Right lobe of liver (tissue), 6 donors: ENCODE measurements at regions not wholly inside any gene's neighbourhood (a gene's known extent, or its start where the extent isn't known, plus 50 kb on each side); places are given as distances from the start of the nearest gene placed in this dataset.
"Not testable (repeated sequence)": the region's sequence is repeated elsewhere in the genome, so short reads cannot be mapped to it uniquely, and the experiment has no call there.

ENCODE experiments used
- ATAC-seq, 4 donors: fragments of 200-7000 bp; cut with Tn5 transposase; one replicate each; pipeline ENCODE4 v1.9.1; 2020; ENCODE audit warnings: mild to moderate bottlenecking in 4 of 4, moderate library complexity in 4 of 4
- DNase-seq, 3 donors: peaks; one replicate each; pipeline ENCODE4 v3.0.0-alpha.2; 2020
- H3K27ac ChIP-seq, 3 donors: fragments of 200-600 bp; one replicate each; pipeline ENCODE4 v1.8.0; 2022
- H3K27me3 ChIP-seq, 2 donors: fragments of 200-600 bp; one replicate each; pipeline ENCODE4 v1.8.0; 2022
- H3K36me3 ChIP-seq, 4 donors: fragments of 200-600 bp; sonication (generic) in 1 of 4; one replicate each; pipeline versions ENCODE4 v1.5.1 to v1.8.0; 2017 to 2022; ENCODE audit warnings: control low read depth in 1 of 4
- H3K4me1 ChIP-seq, 4 donors: fragments of 200-600 bp; sonication (generic) in 1 of 4; one replicate each; pipeline versions ENCODE4 v1.5.1 to v1.8.0; 2017 to 2022; ENCODE audit warnings: control low read depth in 1 of 4
- H3K4me3 ChIP-seq, 3 donors: fragments of 200-600 bp; one replicate each; pipeline ENCODE4 v1.8.0; 2022
- H3K9me3 ChIP-seq, 4 donors: fragments of 200-600 bp; sonication (generic) in 1 of 4; one replicate each; pipeline versions ENCODE4 v1.5.1 to v1.8.0; 2017 to 2022; ENCODE audit warnings: control low read depth in 1 of 4
- POLR2A ChIP-seq: fragments of 450-650 bp; IDR thresholded peaks from one replicate; pipeline ENCODE4 v1.6.1; 2017; ENCODE audit warnings: antibody characterized with exemption, mild to moderate bottlenecking
- WGBS: methylation state at CpG from one replicate; pipeline ENCODE4 v1.1.6; 2018; ENCODE audit warnings: low coverage, low lambda C conversion rate; ENCODE audit not compliant: insufficient coverage; ENCODE audit errors: missing lambda C conversion rate; 5-methylcytosine and 5-hydroxymethylcytosine counted together
- intact Hi-C, 2 donors: fragments of 100-400 bp; cut with DNase I; formaldehyde crosslinking; loops; one replicate each; pipeline versions ENCODE4 v1.11.2 to v1.14.1; 2022
- TF ChIP-seq, protein P1 (sequence below), 4 donors: fragments of 200-600 bp in 3 of 4; fragments of 450-650 bp in 1 of 4; IDR thresholded peaks; one replicate each; pipeline versions ENCODE4 v1.5.1 to v1.8.0; 2016 to 2022; ENCODE audit warnings: antibody characterized with exemption in 4 of 4, mild to moderate bottlenecking in 2 of 4
- donor health status: DM: no; HTN: yes; CAD: no.
- donor health status: DM: no; HTN: no; CAD: no.
- donor health status: DM: no; HTN: no; CAD: no.
- donor health status: DM: no; HTN: yes; CAD: no.
- donor health status: DM: no; HTN: yes; CAD: no.

DNA sequence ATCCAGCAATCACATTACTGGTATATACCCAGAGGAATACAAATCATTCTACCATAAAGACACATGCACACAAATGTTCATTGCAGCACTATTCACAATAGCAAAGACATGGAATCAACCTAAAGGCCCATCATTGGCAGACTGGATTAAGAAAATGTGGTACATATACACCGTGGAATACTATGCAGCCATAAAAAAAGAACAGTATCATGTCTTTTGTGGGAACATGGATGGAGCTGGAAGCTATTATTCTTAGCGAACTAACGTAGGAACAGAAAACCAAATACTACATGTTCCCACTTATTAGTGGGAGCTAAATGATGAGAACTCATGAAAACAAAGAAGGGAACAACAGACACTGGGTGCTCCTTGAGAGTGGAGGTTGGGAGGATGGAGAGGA, 60.9 kb downstream of the PGRMC1 start:
- H3K4me1 ChIP-seq, H3K4me3 ChIP-seq, ATAC-seq, H3K27ac ChIP-seq, intact Hi-C loops, DNase-seq, H3K36me3 ChIP-seq, H3K27me3 ChIP-seq, H3K9me3 ChIP-seq: not testable (repeated sequence)
- 71% methylated on average over 3 of the region's 3 CpGs for WGBS

DNA sequence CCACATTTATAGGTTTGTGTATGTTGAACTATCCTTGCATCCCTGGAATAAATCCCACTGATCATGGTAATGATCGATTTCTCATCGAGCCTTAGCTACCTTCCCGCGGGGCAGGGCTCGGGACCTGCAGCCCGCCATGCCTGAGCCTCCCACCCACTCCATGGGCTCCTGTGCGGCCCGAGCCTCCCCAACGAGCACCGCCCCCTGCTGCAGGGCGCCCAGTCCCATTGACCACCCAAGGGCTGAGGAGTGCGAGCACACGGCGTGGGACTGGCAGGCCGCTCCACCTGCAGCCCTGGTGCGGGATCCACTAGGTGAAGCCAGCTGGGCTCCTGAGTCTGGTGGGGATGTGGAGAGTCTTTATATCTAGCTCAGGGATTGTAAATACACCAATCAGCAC, 63.7 kb downstream of the PGRMC1 start:
- H3K36me3 ChIP-seq, DNase-seq, H3K4me1 ChIP-seq, intact Hi-C loops, ATAC-seq, H3K27me3 ChIP-seq, H3K27ac ChIP-seq, H3K4me3 ChIP-seq, H3K9me3 ChIP-seq: not testable (repeated sequence)
- no CpG with 5 or more reads among the region's 16 CpGs for WGBS

DNA sequence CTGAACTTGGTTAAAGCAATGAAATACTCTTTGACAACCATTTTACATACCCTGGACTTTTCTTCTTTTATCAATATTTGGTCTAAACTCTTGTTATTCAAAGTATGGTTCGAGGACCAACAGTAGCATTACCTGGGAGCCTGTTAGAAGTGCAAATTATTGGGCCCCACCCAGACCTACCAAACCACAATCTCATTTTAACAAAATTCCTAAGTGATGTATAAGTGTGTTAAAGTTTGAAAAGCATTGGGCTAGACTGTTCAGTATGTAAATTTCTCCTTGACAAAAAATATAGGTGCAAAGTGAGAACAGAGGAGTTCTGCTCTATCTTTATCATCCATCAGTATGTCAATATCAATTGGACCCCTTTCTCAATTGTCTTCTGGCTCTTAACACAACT, 67.1 kb downstream of the PGRMC1 start:
- intact Hi-C loops = no loop called here

DNA sequence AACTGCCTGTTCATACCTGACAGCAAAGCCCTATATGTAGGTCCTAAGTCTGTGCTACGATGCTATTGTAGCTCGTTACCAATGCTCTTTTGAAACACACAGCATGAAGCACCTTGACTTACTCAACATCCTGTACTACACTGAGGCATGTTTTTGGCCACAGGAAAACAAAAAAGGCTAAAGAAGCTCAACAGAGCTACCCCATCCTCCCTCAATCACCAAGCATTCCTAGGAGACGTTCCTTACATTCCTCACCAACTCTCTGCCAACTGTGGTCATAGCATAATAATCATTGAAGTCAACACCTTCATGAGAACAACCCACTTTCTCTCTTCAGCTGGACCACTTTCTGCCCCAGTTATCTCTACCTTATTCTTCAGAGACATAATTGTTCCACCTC, 73.7 kb upstream of the SLC25A43 start:
- no peak for DNase-seq
- H3K36me3 ChIP-seq = no peaks in the 10 kb centered on the region
- no peaks in the 10 kb centered on the region for H3K4me1 ChIP-seq
- TF ChIP-seq, protein P1, sequence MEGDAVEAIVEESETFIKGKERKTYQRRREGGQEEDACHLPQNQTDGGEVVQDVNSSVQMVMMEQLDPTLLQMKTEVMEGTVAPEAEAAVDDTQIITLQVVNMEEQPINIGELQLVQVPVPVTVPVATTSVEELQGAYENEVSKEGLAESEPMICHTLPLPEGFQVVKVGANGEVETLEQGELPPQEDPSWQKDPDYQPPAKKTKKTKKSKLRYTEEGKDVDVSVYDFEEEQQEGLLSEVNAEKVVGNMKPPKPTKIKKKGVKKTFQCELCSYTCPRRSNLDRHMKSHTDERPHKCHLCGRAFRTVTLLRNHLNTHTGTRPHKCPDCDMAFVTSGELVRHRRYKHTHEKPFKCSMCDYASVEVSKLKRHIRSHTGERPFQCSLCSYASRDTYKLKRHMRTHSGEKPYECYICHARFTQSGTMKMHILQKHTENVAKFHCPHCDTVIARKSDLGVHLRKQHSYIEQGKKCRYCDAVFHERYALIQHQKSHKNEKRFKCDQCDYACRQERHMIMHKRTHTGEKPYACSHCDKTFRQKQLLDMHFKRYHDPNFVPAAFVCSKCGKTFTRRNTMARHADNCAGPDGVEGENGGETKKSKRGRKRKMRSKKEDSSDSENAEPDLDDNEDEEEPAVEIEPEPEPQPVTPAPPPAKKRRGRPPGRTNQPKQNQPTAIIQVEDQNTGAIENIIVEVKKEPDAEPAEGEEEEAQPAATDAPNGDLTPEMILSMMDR (IDR thresholded peaks at IDR 0.05) = no peak
- no peak for TF ChIP-seq POLR2A
- intact Hi-C loops = no loop called here
- H3K4me3 ChIP-seq = no peak overlapping the region
- 57% methylated on average over 3 of the region's 3 CpGs for WGBS
- H3K27me3 ChIP-seq = no peaks in the 10 kb centered on the region
- no peaks in the 10 kb centered on the region for H3K9me3 ChIP-seq
- no peak overlapping the region for H3K27ac ChIP-seq
- ATAC-seq = no peak

More for the DNA sequence above, 67.1 kb downstream of the PGRMC1 start:
- no peaks in the 10 kb centered on the region for H3K27me3 ChIP-seq
- H3K27ac ChIP-seq = no peak overlapping the region
- 31% methylated on average over 1 of the region's 1 CpG for WGBS
- ATAC-seq (no peak), DNase-seq (no peak)
- no peaks in the 10 kb centered on the region for H3K9me3 ChIP-seq
- TF ChIP-seq, protein P1 (IDR thresholded peaks at IDR 0.05) = no peak
- no peak for TF ChIP-seq POLR2A
- no peaks in the 10 kb centered on the region for H3K36me3 ChIP-seq
- H3K4me3 ChIP-seq = no peak overlapping the region
- no peaks in the 10 kb centered on the region for H3K4me1 ChIP-seq

DNA sequence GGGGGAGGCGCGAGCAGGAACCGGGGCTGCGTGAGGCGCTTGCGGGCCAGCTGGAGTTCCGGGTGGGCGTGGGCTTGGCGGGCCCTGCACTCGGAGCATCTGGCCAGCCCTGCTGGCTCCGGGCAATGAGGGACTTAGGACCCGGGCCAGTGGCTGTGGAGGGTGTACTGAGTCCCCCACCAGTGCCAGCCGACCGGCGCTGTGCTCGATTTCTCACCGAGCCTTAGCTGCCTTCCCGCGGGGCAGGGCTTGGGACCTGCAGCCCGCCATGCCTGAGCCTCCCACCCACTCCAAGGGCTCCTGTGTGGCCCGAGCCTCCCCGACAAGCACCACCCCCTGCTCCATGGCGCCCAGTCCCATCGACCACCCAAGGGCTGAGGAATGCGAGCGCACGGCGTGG, 67.3 kb upstream of the SLC25A43 start:
- ATAC-seq, intact Hi-C loops, H3K4me1 ChIP-seq, H3K4me3 ChIP-seq, H3K9me3 ChIP-seq, DNase-seq, H3K27me3 ChIP-seq, H3K36me3 ChIP-seq, H3K27ac ChIP-seq: not testable (repeated sequence)
- no CpG with 5 or more reads among the region's 28 CpGs for WGBS

DNA sequence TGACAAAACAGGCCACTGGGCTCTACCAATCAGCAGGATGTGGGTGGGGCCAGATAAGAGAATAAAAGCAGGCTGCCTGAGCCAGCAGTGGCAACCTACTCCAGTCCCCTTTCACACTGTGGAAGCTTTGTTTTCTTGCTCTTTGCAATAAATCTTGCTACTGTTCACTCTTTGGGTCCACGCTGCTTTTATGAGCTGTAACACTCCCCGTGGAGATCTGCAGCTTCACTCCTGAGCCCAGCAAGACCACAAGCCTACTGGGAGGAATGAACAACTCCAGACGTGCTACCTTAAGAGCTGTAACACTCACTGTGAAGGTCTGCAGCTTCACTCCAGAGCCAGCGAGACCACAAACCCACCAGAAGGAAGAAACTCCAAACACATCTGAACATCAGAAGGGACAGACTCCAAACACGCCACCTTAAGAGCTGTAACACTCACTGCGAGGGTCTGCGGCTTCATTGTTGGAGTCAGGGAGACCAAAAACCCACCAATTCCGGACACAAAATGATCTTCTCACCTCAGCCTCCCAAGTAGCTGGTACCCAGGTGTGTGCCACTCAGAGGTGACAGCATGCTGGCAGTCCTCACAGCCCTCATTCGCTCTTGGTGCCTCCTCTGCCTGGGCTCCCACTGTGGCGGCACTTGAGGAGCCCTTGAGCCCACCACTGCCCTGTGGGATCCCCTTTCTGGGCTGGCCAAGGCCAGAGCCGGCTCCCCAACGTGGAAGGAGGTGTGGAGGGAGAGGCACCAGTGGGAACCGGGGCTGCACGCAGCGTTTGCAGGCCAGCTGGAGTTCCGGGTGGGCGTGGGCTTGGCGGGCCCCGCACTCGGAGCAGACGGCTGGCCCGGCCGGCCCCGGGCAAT, 66.0 kb upstream of the SLC25A43 start:
- H3K9me3 ChIP-seq, intact Hi-C loops, H3K4me3 ChIP-seq, ATAC-seq, H3K4me1 ChIP-seq, H3K27ac ChIP-seq, H3K27me3 ChIP-seq, DNase-seq, H3K36me3 ChIP-seq: not testable (repeated sequence)
- 74% methylated on average over 10 of the region's 24 CpGs for WGBS

DNA sequence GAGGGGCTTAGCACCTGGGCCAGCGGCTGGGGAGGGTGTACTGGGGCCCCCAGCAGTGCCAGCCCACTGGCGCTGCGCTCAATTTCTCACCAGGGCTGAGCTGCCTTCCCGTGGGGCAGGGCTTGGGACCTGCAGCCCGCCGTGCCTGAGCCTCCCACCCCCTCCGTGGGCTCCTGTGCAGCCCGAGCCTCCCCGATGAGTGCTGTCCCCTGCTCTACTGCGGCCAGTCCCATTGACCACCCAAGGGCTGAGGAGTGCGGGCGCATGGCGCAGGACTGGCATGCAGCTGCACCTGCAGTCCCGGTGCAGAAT, 65.5 kb upstream of the SLC25A43 start:
- H3K9me3 ChIP-seq = not testable (repeated sequence)

DNA sequence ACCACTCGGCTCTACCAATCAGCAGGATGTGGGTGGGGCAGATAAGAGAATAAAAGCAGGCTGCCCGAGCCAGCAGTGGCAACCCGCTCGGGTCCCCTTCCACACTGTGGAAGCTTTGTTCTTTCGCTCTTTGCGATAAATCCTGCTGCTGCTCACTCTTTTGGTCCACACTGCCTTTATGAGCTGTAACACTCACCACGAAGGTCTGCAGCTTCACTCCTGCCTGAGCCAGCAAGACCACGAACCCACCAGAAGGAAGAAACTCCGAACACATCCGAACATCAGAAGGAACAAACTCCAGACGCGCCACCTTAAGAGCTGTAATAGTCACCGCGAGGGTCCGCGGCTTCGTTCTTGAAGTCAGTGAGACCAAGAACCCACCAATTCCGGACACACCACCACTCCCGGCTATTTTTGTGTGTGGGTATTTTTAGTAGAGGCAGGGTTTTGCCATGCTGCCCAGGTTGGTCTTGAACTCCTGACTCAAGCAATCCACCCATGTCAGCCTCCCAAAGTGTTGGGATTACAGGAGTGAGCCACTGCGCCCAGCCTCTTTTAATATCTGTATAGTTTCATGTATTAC, 64.6 kb upstream of the SLC25A43 start:
- H3K36me3 ChIP-seq, H3K9me3 ChIP-seq, ATAC-seq, H3K4me3 ChIP-seq, H3K27ac ChIP-seq, intact Hi-C loops, H3K4me1 ChIP-seq, H3K27me3 ChIP-seq, DNase-seq: not testable (repeated sequence)
- WGBS = 82% methylated on average over 15 of the region's 20 CpGs

More for the DNA sequence above, 65.5 kb upstream of the SLC25A43 start:
- H3K27me3 ChIP-seq, DNase-seq, H3K36me3 ChIP-seq, intact Hi-C loops, H3K27ac ChIP-seq, H3K4me1 ChIP-seq, H3K4me3 ChIP-seq, ATAC-seq: not testable (repeated sequence)
- no CpG with 5 or more reads among the region's 14 CpGs for WGBS
